ENCODE measurements at regions not wholly inside any gene's neighbourhood (a gene's known extent, or its start where the extent isn't known, plus 50 kb on each side); places are given as distances from the start of the nearest gene placed in this dataset.

GRCh38 chr15:95113041-95113440 is 881.7 kb downstream of the MCTP2 start:
- Histone ChIP-seq H3K36me3 (no peaks in the 10 kb centered on the region), H3K27me3 (replicated peaks; ENCODE audit: insufficient read depth) (no peaks in the 10 kb centered on the region), H3K4me1 (replicated peaks) (no peaks in the 10 kb centered on the region), H3K9me3 (no peaks in the 10 kb centered on the region), H3K4me3 (no peak overlapping the region), H3K27ac (no peak overlapping the region)
- no peak for DNase-seq (ENCODE audit: low spot score)
- 89% methylated on average over 1 of the region's 1 CpG for WGBS
- intact Hi-C loops (cut with DNase I) = no loop called here
- no peak for TF ChIP-seq POLR2AphosphoS5 (IDR thresholded peaks at IDR 0.05)
- TF ChIP-seq CTCF (IDR thresholded peaks at IDR 0.05) = no peak

- no peak overlapping the region for H3K27ac ChIP-seq
- WGBS = 62% methylated on average over 4 of the region's 4 CpGs
Measured at GRCh38 chr15:95119041-95119610, 887.8 kb downstream of the MCTP2 start.

GRCh38 chr15:95120595-95120994 is 889.2 kb downstream of the MCTP2 start:
- no peak overlapping the region for H3K4me3 ChIP-seq
- intact Hi-C loops (cut with DNase I) = no loop called here
- no peaks in the 10 kb centered on the region for H3K27me3 ChIP-seq (replicated peaks; ENCODE audit: insufficient read depth)
- no peaks in the 10 kb centered on the region for H3K4me1 ChIP-seq (replicated peaks)
- no peak for DNase-seq (ENCODE audit: low spot score)
- no peaks in the 10 kb centered on the region for H3K9me3 ChIP-seq
- WGBS = 56% methylated on average over 3 of the region's 3 CpGs
- TF ChIP-seq POLR2A (IDR thresholded peaks at IDR 0.05) (no peak), CTCF (IDR thresholded peaks at IDR 0.05) (no peak), POLR2AphosphoS5 (IDR thresholded peaks at IDR 0.05) (no peak)
- H3K27ac ChIP-seq = no peak overlapping the region
- no peaks in the 10 kb centered on the region for H3K36me3 ChIP-seq

More at GRCh38 chr15:95119041-95119610, 887.8 kb downstream of the MCTP2 start:
- Histone ChIP-seq H3K4me1 (replicated peaks) (no peaks in the 10 kb centered on the region), H3K36me3 (no peaks in the 10 kb centered on the region), H3K9me3 (no peaks in the 10 kb centered on the region), H3K4me3 (no peak overlapping the region), H3K27me3 (replicated peaks; ENCODE audit: insufficient read depth) (no peaks in the 10 kb centered on the region)
- DNase-seq (ENCODE audit: low spot score) = no peak
- TF ChIP-seq POLR2AphosphoS5 (IDR thresholded peaks at IDR 0.05) (no peak), CTCF (IDR thresholded peaks at IDR 0.05) (no peak), POLR2A (IDR thresholded peaks at IDR 0.05) (no peak)
- intact Hi-C loops (cut with DNase I) = no loop called here

- no peak overlapping the region for H3K4me3 ChIP-seq
- intact Hi-C loops (cut with DNase I) = no loop called here
- no peaks in the 10 kb centered on the region for H3K27me3 ChIP-seq (replicated peaks; ENCODE audit: insufficient read depth)
- WGBS = 45% methylated on average over 1 of the region's 1 CpG
- no peaks in the 10 kb centered on the region for H3K36me3 ChIP-seq
- H3K4me1 ChIP-seq (replicated peaks) = no peaks in the 10 kb centered on the region
- no peaks in the 10 kb centered on the region for H3K9me3 ChIP-seq
- TF ChIP-seq POLR2A (IDR thresholded peaks at IDR 0.05) (no peak), CTCF (IDR thresholded peaks at IDR 0.05) (no peak), POLR2AphosphoS5 (IDR thresholded peaks at IDR 0.05) (no peak)
- H3K27ac ChIP-seq = no peak overlapping the region
- DNase-seq (ENCODE audit: low spot score) = no peak
Measured at GRCh38 chr15:95121191-95121590, 889.8 kb downstream of the MCTP2 start.

GRCh38 chr15:95125803-95126202 is 894.4 kb downstream of the MCTP2 start:
- no peak for TF ChIP-seq CTCF (IDR thresholded peaks at IDR 0.05)
- no peak for TF ChIP-seq POLR2AphosphoS5 (IDR thresholded peaks at IDR 0.05)
- no peak for TF ChIP-seq POLR2A (IDR thresholded peaks at IDR 0.05)
- DNase-seq (ENCODE audit: low spot score) = no peak
- H3K4me3 ChIP-seq = no peak overlapping the region
- H3K4me1 ChIP-seq (replicated peaks) = no peaks in the 10 kb centered on the region
- no peaks in the 10 kb centered on the region for H3K9me3 ChIP-seq
- H3K36me3 ChIP-seq = no peaks in the 10 kb centered on the region
- intact Hi-C loops (cut with DNase I) = no loop called here
- H3K27ac ChIP-seq = no peak overlapping the region
- H3K27me3 ChIP-seq (replicated peaks; ENCODE audit: insufficient read depth) = no peaks in the 10 kb centered on the region
- 94% methylated on average over 2 of the region's 2 CpGs for WGBS
